GM12875 (cell line): ENCODE measurements at regions not wholly inside any gene's neighbourhood (a gene's known extent, or its start where the extent isn't known, plus 50 kb on each side); places are given as distances from the start of the nearest gene placed in this dataset.

ENCODE experiments used
- H3K4me3 ChIP-seq: one replicate; pipeline ENCODE4 v1.5.1; 2011; ENCODE audit warnings: low read depth, low read length, control low read depth
- CTCF ChIP-seq: IDR thresholded peaks from 2 replicates; pipeline ENCODE4 v1.5.1; 2011; ENCODE audit warnings: low read depth, mild to moderate bottlenecking, control low read depth, inconsistent platforms, low read length, moderate library complexity, borderline replicate concordance; ENCODE audit not compliant: insufficient read depth

DNA sequence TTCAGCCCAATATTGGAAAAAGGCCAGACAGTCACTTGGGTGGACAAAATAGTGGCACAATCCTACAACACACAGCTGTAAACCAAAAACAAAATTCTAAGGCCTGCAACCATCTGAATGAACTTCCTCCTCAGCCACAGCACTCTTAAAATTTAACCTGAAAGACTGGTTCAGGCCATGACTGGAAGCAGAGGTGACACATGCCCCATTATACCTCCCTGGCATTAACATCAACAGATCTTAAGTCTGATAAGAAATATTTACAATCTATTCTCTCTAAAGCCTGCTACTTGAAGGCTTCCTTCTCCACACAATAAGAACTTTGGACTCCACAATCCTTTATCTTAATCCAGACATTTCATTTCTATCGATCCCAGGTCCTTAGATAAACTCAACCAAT is 192.4 kb upstream of the LRP1B start:
- no peak for TF ChIP-seq CTCF

GRCh38 chr2:142321706-142322280 is 191.0 kb upstream of the LRP1B start:
- TF ChIP-seq CTCF: no peak
- H3K4me3 ChIP-seq: no peak overlapping the region

More for the DNA sequence above, 192.4 kb upstream of the LRP1B start:
- no peak overlapping the region for H3K4me3 ChIP-seq

DNA sequence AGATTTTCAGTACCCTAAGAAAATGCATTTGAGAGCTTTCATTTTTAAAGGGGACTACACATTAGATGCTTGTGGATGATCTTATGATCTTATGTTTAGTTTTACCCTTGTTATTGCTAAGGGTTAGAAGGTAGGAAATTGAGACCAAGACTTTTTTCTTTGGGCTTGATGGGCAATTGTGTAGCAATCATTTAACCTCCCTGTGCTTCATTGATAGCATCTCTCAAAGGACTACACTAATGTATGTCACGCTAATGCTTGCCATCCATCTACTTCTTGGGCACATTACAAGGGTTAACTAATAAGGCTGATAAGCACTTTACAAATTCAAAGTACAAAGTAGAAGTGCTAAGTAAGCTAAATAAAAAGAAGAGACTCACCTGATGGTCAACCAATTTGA is 189.3 kb upstream of the LRP1B start:
- no peak for TF ChIP-seq CTCF
- no peak overlapping the region for H3K4me3 ChIP-seq

DNA sequence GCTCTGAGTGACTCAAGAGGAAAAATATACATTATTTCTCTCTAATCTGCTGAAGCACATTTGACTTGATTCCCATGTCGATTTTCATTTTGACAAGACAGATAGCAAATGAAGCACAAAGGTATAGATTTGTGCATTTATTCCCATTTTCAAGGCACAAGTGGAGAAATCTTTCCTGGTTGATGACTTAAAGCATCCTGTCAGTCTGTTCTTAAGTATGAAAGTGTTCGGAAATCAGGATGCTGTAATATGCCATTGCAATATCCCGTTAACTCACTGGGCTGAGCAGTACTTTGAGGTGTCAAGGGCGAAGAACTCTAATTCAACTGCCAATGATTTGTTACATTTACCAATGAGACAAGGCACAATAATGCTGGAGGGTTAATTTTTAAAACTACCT is 185.2 kb upstream of the LRP1B start:
- H3K4me3 ChIP-seq: no peak overlapping the region
- no peak for TF ChIP-seq CTCF

DNA sequence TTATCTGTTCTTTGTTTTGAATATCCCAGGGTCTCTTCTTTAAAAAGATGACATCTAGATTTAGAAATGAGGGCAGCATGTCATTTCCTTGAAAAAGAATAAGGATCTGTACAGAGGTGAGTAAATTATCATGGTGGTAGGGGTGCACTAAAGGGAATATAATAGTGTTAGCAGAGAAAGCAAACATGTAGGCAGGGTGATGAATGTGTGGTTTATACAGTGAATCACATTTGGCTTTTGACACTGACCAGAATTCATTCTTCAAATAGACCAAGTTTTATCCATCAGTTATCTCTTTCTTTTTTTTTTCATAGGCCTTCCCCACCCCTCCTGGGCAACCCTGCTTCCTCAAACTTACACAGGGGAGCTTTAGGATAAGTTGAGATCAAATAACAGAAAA is 184.5 kb upstream of the LRP1B start:
- no peak for TF ChIP-seq CTCF

DNA sequence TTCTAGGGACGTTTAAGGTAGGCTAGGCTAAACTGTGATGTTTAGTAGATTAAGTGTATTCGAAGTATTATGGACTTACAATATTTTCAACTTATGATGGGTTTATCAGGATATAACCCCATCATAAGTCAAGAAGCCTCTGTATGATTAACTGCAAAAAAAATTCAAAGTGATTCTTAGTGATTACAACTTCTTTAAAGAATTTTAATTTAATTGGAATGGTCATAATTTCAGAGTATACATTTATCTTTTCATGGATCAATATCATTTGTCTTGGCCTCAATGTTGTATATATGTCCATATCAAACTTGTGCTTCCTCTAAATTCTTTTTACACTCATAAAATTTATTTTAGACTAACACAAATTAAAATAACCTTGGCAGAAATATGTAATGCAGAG is 183.3 kb upstream of the LRP1B start:
- no peak overlapping the region for H3K4me3 ChIP-seq
- TF ChIP-seq CTCF: no peak

More for the DNA sequence above, 184.5 kb upstream of the LRP1B start:
- no peak overlapping the region for H3K4me3 ChIP-seq

- H3K4me3 ChIP-seq: no peak overlapping the region
- no peak for TF ChIP-seq CTCF
These were observed 179.7 kb upstream of the LRP1B start for GRCh38 chr2:142310530-142310929.
